ENCODE measurements at regions not wholly inside any gene's neighbourhood (a gene's known extent, or its start where the extent isn't known, plus 50 kb on each side); places are given as distances from the start of the nearest gene placed in this dataset.

- 33% methylated on average over 1 of the region's 1 CpG; no CpG with 5 or more reads in 1 of the 2 donors for WGBS, 2 donors (ENCODE audit: low coverage in 1 of 2)
- no peaks in the 10 kb centered on the region for H3K27me3 ChIP-seq
- no peak for TF ChIP-seq CTCF (IDR thresholded peaks at IDR 0.05)
- TF ChIP-seq POLR2A (IDR thresholded peaks at IDR 0.05) = no peak
- TF ChIP-seq EP300 (IDR thresholded peaks at IDR 0.05) = no peak
- TF ChIP-seq POLR2AphosphoS5 (IDR thresholded peaks at IDR 0.05) = no peak
- no peak overlapping the region for H3K4me3 ChIP-seq
- no peak overlapping the region for H3K27ac ChIP-seq
- no peak for ATAC-seq
- no peaks in the 10 kb centered on the region for H3K4me1 ChIP-seq
- H3K36me3 ChIP-seq = no peaks in the 10 kb centered on the region
- no peaks in the 10 kb centered on the region for H3K9me3 ChIP-seq
Measured at GRCh38 chrX:143994206-143994605, 110.3 kb downstream of the UBE2NL start.

GRCh38 chrX:143998261-143998660 lies 114.4 kb downstream of the UBE2NL start:
- ATAC-seq = no peak
- TF ChIP-seq POLR2AphosphoS5 (IDR thresholded peaks at IDR 0.05) (no peak), CTCF (IDR thresholded peaks at IDR 0.05) (no peak), POLR2A (IDR thresholded peaks at IDR 0.05) (no peak), EP300 (IDR thresholded peaks at IDR 0.05) (no peak)
- Histone ChIP-seq H3K9me3 (no peaks in the 10 kb centered on the region), H3K4me3 (no peak overlapping the region), H3K27me3 (no peaks in the 10 kb centered on the region), H3K36me3 (no peaks in the 10 kb centered on the region), H3K27ac (no peak overlapping the region), H3K4me1 (no peaks in the 10 kb centered on the region)
- 80 to 83% methylated on average over 1 to 2 of the region's 6 CpGs for WGBS, 2 donors (ENCODE audit: low coverage in 1 of 2)

GRCh38 chrX:144006811-144007210 lies 122.9 kb downstream of the UBE2NL start:
- Histone ChIP-seq H3K27ac (no peak overlapping the region), H3K4me1 (no peaks in the 10 kb centered on the region), H3K9me3 (no peaks in the 10 kb centered on the region), H3K27me3 (no peaks in the 10 kb centered on the region), H3K4me3 (no peak overlapping the region), H3K36me3 (no peaks in the 10 kb centered on the region)
- TF ChIP-seq POLR2AphosphoS5 (IDR thresholded peaks at IDR 0.05) (no peak), CTCF (IDR thresholded peaks at IDR 0.05) (no peak), EP300 (IDR thresholded peaks at IDR 0.05) (no peak), POLR2A (IDR thresholded peaks at IDR 0.05) (no peak)
- ATAC-seq = no peak

GRCh38 chrX:144040793-144041192 lies 156.9 kb downstream of the UBE2NL start:
- TF ChIP-seq EP300 (IDR thresholded peaks at IDR 0.05) (no peak), POLR2A (IDR thresholded peaks at IDR 0.05) (no peak), POLR2AphosphoS5 (IDR thresholded peaks at IDR 0.05) (no peak)

GRCh38 chrX:144042271-144042670 lies 158.4 kb downstream of the UBE2NL start:
- H3K4me3 ChIP-seq = no peak overlapping the region
- TF ChIP-seq POLR2A (IDR thresholded peaks at IDR 0.05) = no peak
- no peak for TF ChIP-seq EP300 (IDR thresholded peaks at IDR 0.05)
- no peak for TF ChIP-seq CTCF (IDR thresholded peaks at IDR 0.05)
- no peak for TF ChIP-seq POLR2AphosphoS5 (IDR thresholded peaks at IDR 0.05)
- no peaks in the 10 kb centered on the region for H3K4me1 ChIP-seq
- no peaks in the 10 kb centered on the region for H3K9me3 ChIP-seq
- 66 to 80% methylated on average over 2 to 5 of the region's 5 CpGs for WGBS, 2 donors (ENCODE audit: low coverage in 1 of 2)
- no peaks in the 10 kb centered on the region for H3K27me3 ChIP-seq
- ATAC-seq = no peak
- no peaks in the 10 kb centered on the region for H3K36me3 ChIP-seq
- H3K27ac ChIP-seq = no peak overlapping the region

More at GRCh38 chrX:144040793-144041192, 156.9 kb downstream of the UBE2NL start:
- WGBS, 2 donors (ENCODE audit: low coverage in 1 of 2) = 68% methylated on average over 2 of the region's 2 CpGs; no CpG with 5 or more reads in 1 of the 2 donors
- H3K36me3 ChIP-seq = no peaks in the 10 kb centered on the region
- no peaks in the 10 kb centered on the region for H3K9me3 ChIP-seq
- no peaks in the 10 kb centered on the region for H3K27me3 ChIP-seq
- ATAC-seq = no peak
- H3K27ac ChIP-seq = no peak overlapping the region
- no peak overlapping the region for H3K4me3 ChIP-seq
- no peaks in the 10 kb centered on the region for H3K4me1 ChIP-seq

Measured in gastroesophageal sphincter (tissue), 4 donors.